ENCODE measurements at regions not wholly inside any gene's neighbourhood (a gene's known extent, or its start where the extent isn't known, plus 50 kb on each side); places are given as distances from the start of the nearest gene placed in this dataset.

GRCh38 chr4:12519426-12519825 lies 964.7 kb downstream of the RAB28 start:
- Histone ChIP-seq H3K4me1 (replicated peaks in 1 of 4; ENCODE audit: control insufficient read depth in 3 of 4, insufficient read depth in 4 of 4, low read length in 3 of 4) (no peaks in the 10 kb centered on the region), H3K4me3 (ENCODE audit: extremely low read depth in 1 of 4, insufficient read depth in 2 of 4, low read depth in 3 of 4, low read length in 4 of 4) (no peak overlapping the region), H3K14ac (ENCODE audit: insufficient read length) (no peak overlapping the region), H3K27ac (ENCODE audit: low read depth, low read length) (no peak overlapping the region), H3K18ac (ENCODE audit: extremely low read depth, low read length) (no peak overlapping the region), H3K36me3 (ENCODE audit: control insufficient read depth in 2 of 4, insufficient read depth in 4 of 4, low read length in 3 of 4) (no peaks in the 10 kb centered on the region), H2BK20ac (ENCODE audit: low read length) (no peak overlapping the region), H2AK5ac (ENCODE audit: low read depth, low read length) (no peak overlapping the region), H4K91ac (replicated peaks; ENCODE audit: insufficient read length, low read length) (no peak overlapping the region), H2BK5ac (ENCODE audit: low read depth, low read length) (no peak overlapping the region), H3K79me1 (ENCODE audit: low read depth, low read length) (no peaks in the 10 kb centered on the region), H2BK120ac (replicated peaks; ENCODE audit: low read depth, low read length) (no peak overlapping the region), H3K27me3 (replicated peaks in 1 of 4; ENCODE audit: control insufficient read depth in 3 of 4, extremely low read depth in 1 of 4, insufficient read depth in 3 of 4, low read length in 3 of 4) (no peaks in the 10 kb centered on the region), H3K4me2 (ENCODE audit: insufficient read depth in 1 of 2, low read depth in 2 of 2, low read length in 2 of 2) (no peak overlapping the region), H4K20me1 (replicated peaks in 1 of 2; ENCODE audit: control insufficient read depth in 1 of 2, insufficient read depth in 2 of 2, low read length in 2 of 2) (no peaks in the 10 kb centered on the region), H3K9ac (replicated peaks in 1 of 4; ENCODE audit: extremely low read depth in 1 of 4, low read depth in 3 of 4, low read length in 3 of 4) (no peak overlapping the region), H2BK15ac (ENCODE audit: low read length) (no peak overlapping the region), H3K4ac (replicated peaks; ENCODE audit: insufficient read length, low read depth, low read length) (no peak overlapping the region), H2AFZ (ENCODE audit: low read length) (no peak overlapping the region), H3K56ac (replicated peaks; ENCODE audit: insufficient read length, low read depth, low read length) (no peak overlapping the region), H3K79me2 (ENCODE audit: control insufficient read depth in 1 of 2, insufficient read depth in 2 of 2, low read length in 2 of 2) (no peaks in the 10 kb centered on the region), H2BK12ac (ENCODE audit: low read depth, low read length) (no peak overlapping the region), H3K9me3 (ENCODE audit: insufficient read depth in 2 of 2, low read depth in 1 of 2, low read length in 1 of 2) (peaks cover 8 to 11% of the 10 kb centered on the region in 2 experiments; a peak in 3 of 4 replicates), H3K23ac (ENCODE audit: insufficient read length) (no peak overlapping the region), H4K5ac (ENCODE audit: insufficient read length, low read depth, low read length) (no peak overlapping the region), H4K8ac (ENCODE audit: extremely low read depth, insufficient read depth, low read length) (no peak overlapping the region), H3K23me2 (ENCODE audit: low read depth, low read length) (no peaks in the 10 kb centered on the region)
- no peak for DNase-seq (ENCODE audit: low read depth in 1 of 2, low spot score in 2 of 2)
- ChIA-PET POLR2A (ENCODE audit: partially characterized antibody) (no interaction called here), CTCF (ENCODE audit: partially characterized antibody) (no interaction called here)
- no peak for FAIRE-seq
- TF ChIP-seq POLR2AphosphoS5 (IDR thresholded peaks at IDR 0.05; ENCODE audit: low read depth, low read length) = no peak
- TF ChIP-seq RBBP5 (IDR thresholded peaks at IDR 0.05; ENCODE audit: borderline replicate concordance, low read depth, low read length) = no peak
- TF ChIP-seq ASH2L (IDR thresholded peaks at IDR 0.05; ENCODE audit: low read length) = no peak
- TF ChIP-seq, protein P1, sequence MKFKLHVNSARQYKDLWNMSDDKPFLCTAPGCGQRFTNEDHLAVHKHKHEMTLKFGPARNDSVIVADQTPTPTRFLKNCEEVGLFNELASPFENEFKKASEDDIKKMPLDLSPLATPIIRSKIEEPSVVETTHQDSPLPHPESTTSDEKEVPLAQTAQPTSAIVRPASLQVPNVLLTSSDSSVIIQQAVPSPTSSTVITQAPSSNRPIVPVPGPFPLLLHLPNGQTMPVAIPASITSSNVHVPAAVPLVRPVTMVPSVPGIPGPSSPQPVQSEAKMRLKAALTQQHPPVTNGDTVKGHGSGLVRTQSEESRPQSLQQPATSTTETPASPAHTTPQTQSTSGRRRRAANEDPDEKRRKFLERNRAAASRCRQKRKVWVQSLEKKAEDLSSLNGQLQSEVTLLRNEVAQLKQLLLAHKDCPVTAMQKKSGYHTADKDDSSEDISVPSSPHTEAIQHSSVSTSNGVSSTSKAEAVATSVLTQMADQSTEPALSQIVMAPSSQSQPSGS (IDR thresholded peaks at IDR 0.05; ENCODE audit: low read length) = no peak
- no peak for TF ChIP-seq TEAD4 (IDR thresholded peaks at IDR 0.05; ENCODE audit: low read depth, low read length)
- TF ChIP-seq SP2 (IDR thresholded peaks at IDR 0.05; ENCODE audit: low read length) = no peak
- TF ChIP-seq POLR2A (IDR thresholded peaks at IDR 0.05; ENCODE audit: control extremely low read depth in 1 of 2, low read depth in 2 of 2, low read length in 2 of 2) = no peak
- no peak for TF ChIP-seq FOSL1 (IDR thresholded peaks at IDR 0.05; ENCODE audit: insufficient read depth, low read depth, low read length)
- no peak for TF ChIP-seq RFX5 (IDR thresholded peaks at IDR 0.05; ENCODE audit: borderline replicate concordance, low read depth, low read length)
- TF ChIP-seq CBX8 (IDR thresholded peaks at IDR 0.05; ENCODE audit: borderline replicate concordance, low read depth, low read length) = no peak
- no peak for TF ChIP-seq MAFK (IDR thresholded peaks at IDR 0.05; ENCODE audit: low read depth, low read length)
- no peak for TF ChIP-seq NANOG (IDR thresholded peaks at IDR 0.05; ENCODE audit: insufficient read depth, low read depth, low read length, poor library complexity, severe bottlenecking)
- TF ChIP-seq MAX (IDR thresholded peaks at IDR 0.05) = no peak
- TF ChIP-seq RXRA (IDR thresholded peaks at IDR 0.05; ENCODE audit: insufficient read depth, low read depth, low read length) = no peak
- TF ChIP-seq RAD21 (IDR thresholded peaks at IDR 0.05 in 1 of 2, conservative IDR thresholded peaks at IDR 0.05 in 1 of 2; ENCODE audit: low read depth in 2 of 2, low read length in 2 of 2) = no peak
